Right atrium auricular region (tissue), 2 donors: ENCODE measurements at regions not wholly inside any gene's neighbourhood (a gene's known extent, or its start where the extent isn't known, plus 50 kb on each side); places are given as distances from the start of the nearest gene placed in this dataset.

Experiments used
- DNase-seq: peaks from one replicate; pipeline ENCODE4 v3.0.0-alpha.2; 2019; ENCODE audit warnings: low spot score
- H3K27ac ChIP-seq, 2 donors: fragments of 200-600 bp; sonication (generic); 1 replicate in 1 of 2; 2 replicates in 1 of 2; pipeline ENCODE4 v1.5.1; 2016 to 2019
- H3K27me3 ChIP-seq, 2 donors: fragments of 200-600 bp; sonication (generic); one replicate each; pipeline versions ENCODE4 v1.5.1 to v1.6.0; 2017 to 2019
- H3K36me3 ChIP-seq: fragments of 200-600 bp; sonication (generic); one replicate; pipeline ENCODE4 v1.5.1; 2016
- H3K4me1 ChIP-seq, 2 donors: fragments of 200-600 bp; sonication (generic); one replicate each; pipeline versions ENCODE4 v1.5.1 to v1.6.0; 2017 to 2019
- H3K4me3 ChIP-seq, 2 donors: fragments of 200-600 bp; sonication (generic); 1 replicate in 1 of 2; 2 replicates in 1 of 2; pipeline ENCODE4 v1.5.1; 2017 to 2019; ENCODE audit warnings: mild to moderate bottlenecking in 1 of 2, moderate library complexity in 1 of 2
- H3K9me3 ChIP-seq, 2 donors: fragments of 200-600 bp; sonication (generic); one replicate each; pipeline ENCODE4 v1.5.1; 2019
- CTCF ChIP-seq, 2 donors: fragments of 200-600 bp; sonication (generic); IDR thresholded peaks; one replicate each; pipeline ENCODE4 v1.5.1; 2019; ENCODE audit warnings: antibody characterized with exemption in 2 of 2

GRCh38 chr3:80275120-80275519, 507.3 kb upstream of the ROBO1 start:
- no peak for TF ChIP-seq CTCF (IDR thresholded peaks at IDR 0.05)
- no peaks in the 10 kb centered on the region for H3K4me1 ChIP-seq
- H3K4me3 ChIP-seq, result no peak overlapping the region
- no peak overlapping the region for H3K27ac ChIP-seq
- H3K36me3 ChIP-seq, result no peaks in the 10 kb centered on the region
- no peaks in the 10 kb centered on the region for H3K9me3 ChIP-seq
- H3K27me3 ChIP-seq, result no peaks in the 10 kb centered on the region
- no peak for DNase-seq

GRCh38 chr3:80263260-80263659, 495.5 kb upstream of the ROBO1 start:
- Histone ChIP-seq H3K36me3 (no peaks in the 10 kb centered on the region), H3K27ac (no peak overlapping the region), H3K4me3 (no peak overlapping the region), H3K4me1 (no peaks in the 10 kb centered on the region), H3K9me3 (no peaks in the 10 kb centered on the region), H3K27me3 (no peaks in the 10 kb centered on the region)
- TF ChIP-seq CTCF (IDR thresholded peaks at IDR 0.05), result no peak
- no peak for DNase-seq

- H3K27me3 ChIP-seq, result no peaks in the 10 kb centered on the region
- no peak for TF ChIP-seq CTCF (IDR thresholded peaks at IDR 0.05)
- no peak overlapping the region for H3K4me3 ChIP-seq
- H3K36me3 ChIP-seq, result no peaks in the 10 kb centered on the region
- no peak for DNase-seq
- no peaks in the 10 kb centered on the region for H3K9me3 ChIP-seq
- no peak overlapping the region for H3K27ac ChIP-seq
- H3K4me1 ChIP-seq, result no peaks in the 10 kb centered on the region
Measured at GRCh38 chr3:80261082-80261481, 493.3 kb upstream of the ROBO1 start.

GRCh38 chr3:80259736-80260135, 491.9 kb upstream of the ROBO1 start:
- no peaks in the 10 kb centered on the region for H3K27me3 ChIP-seq
- no peaks in the 10 kb centered on the region for H3K4me1 ChIP-seq
- DNase-seq, result no peak
- no peak for TF ChIP-seq CTCF (IDR thresholded peaks at IDR 0.05)
- no peaks in the 10 kb centered on the region for H3K9me3 ChIP-seq
- no peak overlapping the region for H3K27ac ChIP-seq
- no peaks in the 10 kb centered on the region for H3K36me3 ChIP-seq
- no peak overlapping the region for H3K4me3 ChIP-seq

- H3K9me3 ChIP-seq, result peaks cover 0 to 10% of the 10 kb centered on the region in 2 donors
- no peak for DNase-seq
- no peak overlapping the region for H3K4me3 ChIP-seq
Measured at GRCh38 chr3:80252113-80252512, 484.3 kb upstream of the ROBO1 start.

More at GRCh38 chr3:80252113-80252512, 484.3 kb upstream of the ROBO1 start:
- no peak for TF ChIP-seq CTCF (IDR thresholded peaks at IDR 0.05)
- Histone ChIP-seq H3K4me1 (no peaks in the 10 kb centered on the region), H3K36me3 (no peaks in the 10 kb centered on the region), H3K27me3 (no peaks in the 10 kb centered on the region), H3K27ac (no peak overlapping the region)
